ENCODE measurements at regions not wholly inside any gene's neighbourhood (a gene's known extent, or its start where the extent isn't known, plus 50 kb on each side); places are given as distances from the start of the nearest gene placed in this dataset.

- Histone ChIP-seq H3K27me3 (replicated peaks) (no peaks in the 10 kb centered on the region), H3K27ac (no peak overlapping the region), H3K4me3 (ENCODE audit: low read depth, low read length) (no peak overlapping the region), H3K36me3 (replicated peaks) (no peaks in the 10 kb centered on the region)
- in situ Hi-C loops (cut with HindIII; ENCODE audit: low pct_ligation_motif_present, low sequenced_read_pairs) = no loop called here
- no peak for DNase-seq
- no peak for TF ChIP-seq CTCF (IDR thresholded peaks at IDR 0.05; ENCODE audit: low read depth, low read length, missing control alignments)
Observed at GRCh38 chr6:156387472-156387871, 389.7 kb upstream of the ARID1B start.

- in situ Hi-C loops (cut with HindIII; ENCODE audit: low pct_ligation_motif_present, low sequenced_read_pairs) = no loop called here
- Histone ChIP-seq H3K27me3 (replicated peaks) (no peaks in the 10 kb centered on the region), H3K36me3 (replicated peaks) (no peaks in the 10 kb centered on the region), H3K27ac (no peak overlapping the region), H3K4me3 (ENCODE audit: low read depth, low read length) (no peak overlapping the region)
- no peak for DNase-seq
- TF ChIP-seq CTCF (IDR thresholded peaks at IDR 0.05; ENCODE audit: low read depth, low read length, missing control alignments) = no peak
Observed at GRCh38 chr6:156383059-156383458, 394.1 kb upstream of the ARID1B start.

GRCh38 chr6:156379392-156380289 lies 397.5 kb upstream of the ARID1B start:
- no peak for TF ChIP-seq CTCF (IDR thresholded peaks at IDR 0.05; ENCODE audit: low read depth, low read length, missing control alignments)
- peak overlapping the region; percentile 70 for H3K27ac ChIP-seq
- DNase-seq = peak; percentile 67
- in situ Hi-C loops (cut with HindIII; ENCODE audit: low pct_ligation_motif_present, low sequenced_read_pairs) = no loop called here
- no peaks in the 10 kb centered on the region for H3K27me3 ChIP-seq (replicated peaks)
- no peak overlapping the region for H3K4me3 ChIP-seq (ENCODE audit: low read depth, low read length)
- no peaks in the 10 kb centered on the region for H3K36me3 ChIP-seq (replicated peaks)

- no peaks in the 10 kb centered on the region for H3K36me3 ChIP-seq (replicated peaks)
- in situ Hi-C loops (cut with HindIII; ENCODE audit: low pct_ligation_motif_present, low sequenced_read_pairs) = no loop called here
- no peak overlapping the region for H3K27ac ChIP-seq
- no peak overlapping the region for H3K4me3 ChIP-seq (ENCODE audit: low read depth, low read length)
- H3K27me3 ChIP-seq (replicated peaks) = no peaks in the 10 kb centered on the region
- no peak for DNase-seq
- TF ChIP-seq CTCF (IDR thresholded peaks at IDR 0.05; ENCODE audit: low read depth, low read length, missing control alignments) = no peak
Observed at GRCh38 chr6:156378853-156379252, 398.3 kb upstream of the ARID1B start.

- Histone ChIP-seq H3K27me3 (replicated peaks) (no peaks in the 10 kb centered on the region), H3K36me3 (replicated peaks) (no peaks in the 10 kb centered on the region), H3K27ac (no peak overlapping the region), H3K4me3 (ENCODE audit: low read depth, low read length) (no peak overlapping the region)
- DNase-seq = no peak
- TF ChIP-seq CTCF (IDR thresholded peaks at IDR 0.05; ENCODE audit: low read depth, low read length, missing control alignments) = no peak
- in situ Hi-C loops (cut with HindIII; ENCODE audit: low pct_ligation_motif_present, low sequenced_read_pairs) = no loop called here
Observed at GRCh38 chr6:156376091-156376490, 401.1 kb upstream of the ARID1B start.
